ENCODE measurements at regions not wholly inside any gene's neighbourhood (a gene's known extent, or its start where the extent isn't known, plus 50 kb on each side); places are given as distances from the start of the nearest gene placed in this dataset.

- no peaks in the 10 kb centered on the region for H3K4me1 ChIP-seq (replicated peaks in 1 of 2; ENCODE audit: control insufficient read depth in 2 of 2, insufficient read depth in 2 of 2, low read length in 2 of 2)
- no peak overlapping the region for H2AFZ ChIP-seq (ENCODE audit: low read depth, low read length)
- no peaks in the 10 kb centered on the region for H3K36me3 ChIP-seq (ENCODE audit: control insufficient read depth, insufficient read depth, low read length)
- ATAC-seq (no peak), DNase-seq (ENCODE audit: extremely low read depth in 1 of 4, low spot score in 3 of 4) (no peak), FAIRE-seq (no peak)
- H3K9ac ChIP-seq (ENCODE audit: insufficient read depth in 1 of 2, low read depth in 2 of 2, low read length in 2 of 2), result no peak overlapping the region
- TF ChIP-seq ZNF212 (CRISPR knock-in tag; IDR thresholded peaks at IDR 0.05) (no peak), REST (IDR thresholded peaks at IDR 0.05; ENCODE audit: borderline replicate concordance) (no peak), REST (CRISPR knock-in tag; IDR thresholded peaks at IDR 0.05; ENCODE audit: low read depth) (no peak), SPI1 (IDR thresholded peaks at IDR 0.05; ENCODE audit: borderline replicate concordance, low read depth, low read length) (no peak), CBFB (CRISPR knock-in tag; IDR thresholded peaks at IDR 0.05) (no peak), ZNF140 (CRISPR knock-in tag; IDR thresholded peaks at IDR 0.05) (no peak), RBM17 (IDR thresholded peaks at IDR 0.05; ENCODE audit: borderline replicate concordance, low read depth, low read length) (no peak), CREB5 (CRISPR knock-in tag; IDR thresholded peaks at IDR 0.05) (no peak), CTBP1 (IDR thresholded peaks at IDR 0.05; ENCODE audit: borderline replicate concordance) (no peak)
- no peaks in the 10 kb centered on the region for H3K27me3 ChIP-seq (ENCODE audit: control insufficient read depth in 2 of 2, insufficient read depth in 2 of 2, low read length in 2 of 2)
- no peaks in the 10 kb centered on the region for H4K20me1 ChIP-seq (replicated peaks; ENCODE audit: control insufficient read depth, insufficient read depth, low read length)
- CTCF ChIA-PET (ENCODE audit: low intra/inter-chr PET ratio), result no interaction called here
- H3K27ac ChIP-seq (ENCODE audit: extremely low read depth, low read depth, low read length), result no peak overlapping the region
- POLR2A ChIA-PET, result interaction anchor here (0.6 kb wide), 1 partner anchor 179 kb away, joined by 5 read pairs; no protein-coding TSS in a partner anchor
- BruUV-seq (replicated peaks), result no TSS peak
- H3K4me3 ChIP-seq, result no peak overlapping the region
- no peaks in the 10 kb centered on the region for H3K9me3 ChIP-seq (replicated peaks; ENCODE audit: control insufficient read depth, insufficient read depth, low read depth, low read length)
- intact Hi-C loops (cut with micrococcal nuclease) (no loop called here), in situ Hi-C loops (cut with MboI) (no loop called here)
- no peaks in the 10 kb centered on the region for H3K79me2 ChIP-seq (ENCODE audit: control insufficient read depth, insufficient read depth, low read length)
- no peak overlapping the region for H3K4me2 ChIP-seq (ENCODE audit: insufficient read depth, low read length)
- no peaks in the 10 kb centered on the region for H3K9me1 ChIP-seq (ENCODE audit: control insufficient read depth, insufficient read depth, low read length)
- WGBS (ENCODE audit: insufficient coverage, low coverage, missing lambda C conversion rate), result 3% methylated on average over 2 of the region's 2 CpGs
Measured at GRCh38 chr13:40013554-40013953, 358.1 kb downstream of the COG6 start.
